SK-N-SH (cell line): ENCODE measurements at regions not wholly inside any gene's neighbourhood (a gene's known extent, or its start where the extent isn't known, plus 50 kb on each side); places are given as distances from the start of the nearest gene placed in this dataset.

Experiments
- CTCF ChIA-PET: fragments of 300-600, 350-600 bp; formaldehyde crosslinking; extraction: SDS; loops from one replicate; lab custom pipeline; 2021; lab: Yijun Ruan, JAX
- POLR2A ChIA-PET: fragments of 350-600 bp; sonication (Branson Sonifier 250); formaldehyde crosslinking; extraction: SDS; loops from one replicate; lab custom pipeline; 2020; ENCODE audit warnings: antibody characterized with exemption, inconsistent platforms; lab: Yijun Ruan, JAX
- DNase-seq: peaks from one replicate; pipeline ENCODE4 v3.0.0; 2012
- H2AFZ ChIP-seq: fragments of 200-600 bp; sonication (generic); 2 replicates; pipeline ENCODE4 v1.8.1; 2016; ENCODE audit warnings: antibody characterized with exemption, mild to moderate bottlenecking, low read depth
- H3F3A ChIP-seq: fragments of 200-600 bp; sonication (generic); replicated peaks from 2 replicates; pipeline ENCODE3; 2016; ENCODE audit warnings: antibody characterized with exemption, mild to moderate bottlenecking; ENCODE audit not compliant: insufficient read depth
- H3K27ac ChIP-seq, 2 experiments: fragments of 200-500 bp in 1 of 2; fragments of 200-600 bp in 1 of 2; sonication (Bioruptor generic) in 1 of 2; sonication (generic), shearing (Covaris generic) in 1 of 2; 2 replicates each; pipeline versions ENCODE4 v1.5.1 to v1.6.1; 2014 to 2016; ENCODE audit warnings: low read depth in 2 of 2, inconsistent platforms in 1 of 2, low read length in 1 of 2, mild to moderate bottlenecking in 1 of 2, mixed read lengths in 1 of 2
- H3K27me3 ChIP-seq: fragments of 200-600 bp; sonication (generic), shearing (Covaris generic); 2 replicates; pipeline ENCODE4 v1.6.1; 2016; ENCODE audit warnings: mixed run types; ENCODE audit not compliant: insufficient read depth
- H3K36me3 ChIP-seq, 2 experiments: fragments of 200-500 bp in 1 of 2; fragments of 200-600 bp in 1 of 2; sonication (Bioruptor generic) in 1 of 2; sonication (generic) in 1 of 2; replicated peaks in 1 of 2; 2 replicates each; pipeline versions ENCODE3 to v1.5.1; 2014 to 2016; ENCODE audit warnings: low read length in 1 of 2, mild to moderate bottlenecking in 1 of 2; ENCODE audit not compliant: insufficient read depth in 2 of 2, control insufficient read depth in 1 of 2
- H3K4me1 ChIP-seq, 2 experiments: fragments of 200-500 bp in 1 of 2; fragments of 200-600 bp in 1 of 2; sonication (Bioruptor generic) in 1 of 2; sonication (generic), shearing (Covaris generic) in 1 of 2; 2 replicates each; pipeline versions ENCODE4 v1.5.1 to v1.6.1; 2014 to 2016; ENCODE audit warnings: low read depth in 1 of 2, low read length in 1 of 2, mixed run types in 1 of 2; ENCODE audit not compliant: insufficient read depth in 2 of 2, control insufficient read depth in 1 of 2
- H3K4me2 ChIP-seq: fragments of 200-600 bp; sonication (generic), shearing (Covaris generic); 2 replicates; pipeline ENCODE4 v1.6.1; 2017; ENCODE audit warnings: mixed run types
- H3K4me3 ChIP-seq, 2 experiments: fragments of 200-500 bp in 1 of 2; fragments of 200-600 bp in 1 of 2; sonication (Bioruptor generic) in 1 of 2; sonication (generic), shearing (Covaris generic) in 1 of 2; 2 replicates each; pipeline versions ENCODE4 v1.5.1 to v1.8.1; 2014 to 2016; ENCODE audit warnings: low read depth in 2 of 2, inconsistent platforms in 1 of 2, low read length in 1 of 2, mild to moderate bottlenecking in 1 of 2, mixed read lengths in 1 of 2, moderate library complexity in 1 of 2
- H3K79me2 ChIP-seq: fragments of 200-600 bp; sonication (generic); 2 replicates; pipeline ENCODE4 v1.8.1; 2017; ENCODE audit warnings: mild to moderate bottlenecking; ENCODE audit not compliant: insufficient read depth
- H3K9ac ChIP-seq: fragments of 200-600 bp; sonication (generic); 2 replicates; pipeline ENCODE4 v1.6.1; 2017; ENCODE audit warnings: mixed run types
- H3K9me2 ChIP-seq: fragments of 200-600 bp; sonication (generic); 2 replicates; pipeline ENCODE4 v1.6.1; 2017; ENCODE audit warnings: mixed run types
- H3K9me3 ChIP-seq: fragments of 200-600 bp; sonication (generic); 2 replicates; pipeline ENCODE4 v1.6.1; 2017; ENCODE audit warnings: mixed run types, mild to moderate bottlenecking, moderate library complexity
- H4K20me1 ChIP-seq: fragments of 200-600 bp; sonication (generic); 2 replicates; pipeline ENCODE4 v1.6.1; 2017; ENCODE audit warnings: mild to moderate bottlenecking, mixed run types; ENCODE audit not compliant: insufficient read depth
- FOSL2 ChIP-seq: IDR thresholded peaks from 2 replicates; pipeline ENCODE4 v1.4.0; 2012; ENCODE audit warnings: low read depth, mild to moderate bottlenecking, moderate library complexity, borderline replicate concordance
- POLR2AphosphoS5 ChIP-seq: IDR thresholded peaks from 2 replicates; pipeline ENCODE4 v1.6.1; 2012; ENCODE audit warnings: low read depth, low read length
- WGBS: methylation state at CpG from one replicate; pipeline ENCODE4 v1.1.6; 2017; ENCODE audit warnings: low lambda C conversion rate; 5-methylcytosine and 5-hydroxymethylcytosine counted together
- TF ChIP-seq, protein P1 (sequence below): IDR thresholded peaks from 2 replicates; pipeline ENCODE4 v1.6.1; 2012; ENCODE audit warnings: mild to moderate bottlenecking, low read depth, low read length, moderate library complexity
- TF ChIP-seq, protein P2 (sequence below): IDR thresholded peaks from 2 replicates; pipeline ENCODE4 v1.4.0; 2012; ENCODE audit warnings: low read depth, borderline replicate concordance
- TF ChIP-seq, protein P3 (sequence below): fragments of 150-350 bp; IDR thresholded peaks from 2 replicates; pipeline ENCODE4 v1.6.1; 2017; ENCODE audit warnings: antibody characterized with exemption, low read length, low read depth, borderline replicate concordance
- TF ChIP-seq, protein P4 (sequence below): fragments of 150-350 bp; IDR thresholded peaks from 2 replicates; pipeline ENCODE4 v1.6.1; 2016; ENCODE audit warnings: mild to moderate bottlenecking, low read depth, low read length

DNA sequence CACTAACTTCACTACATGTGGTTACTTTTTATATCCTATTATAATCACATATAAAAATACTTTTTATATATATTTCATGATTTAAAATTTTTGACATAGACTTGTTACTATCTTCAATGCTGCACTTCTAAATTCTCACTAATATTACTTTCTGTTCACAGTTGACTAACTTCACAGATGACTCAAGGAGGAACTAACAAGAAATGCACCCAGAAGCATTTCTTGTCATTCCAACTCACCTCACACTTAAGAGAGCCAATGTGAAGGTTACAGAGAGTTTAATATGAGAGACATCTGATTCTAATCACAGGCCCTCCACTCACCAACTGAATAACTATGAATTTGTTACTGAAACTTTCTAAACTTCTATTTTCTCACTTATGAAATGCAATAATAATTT is 399.8 kb upstream of the SLC8A1 start (continued):
- TF ChIP-seq, protein P1, sequence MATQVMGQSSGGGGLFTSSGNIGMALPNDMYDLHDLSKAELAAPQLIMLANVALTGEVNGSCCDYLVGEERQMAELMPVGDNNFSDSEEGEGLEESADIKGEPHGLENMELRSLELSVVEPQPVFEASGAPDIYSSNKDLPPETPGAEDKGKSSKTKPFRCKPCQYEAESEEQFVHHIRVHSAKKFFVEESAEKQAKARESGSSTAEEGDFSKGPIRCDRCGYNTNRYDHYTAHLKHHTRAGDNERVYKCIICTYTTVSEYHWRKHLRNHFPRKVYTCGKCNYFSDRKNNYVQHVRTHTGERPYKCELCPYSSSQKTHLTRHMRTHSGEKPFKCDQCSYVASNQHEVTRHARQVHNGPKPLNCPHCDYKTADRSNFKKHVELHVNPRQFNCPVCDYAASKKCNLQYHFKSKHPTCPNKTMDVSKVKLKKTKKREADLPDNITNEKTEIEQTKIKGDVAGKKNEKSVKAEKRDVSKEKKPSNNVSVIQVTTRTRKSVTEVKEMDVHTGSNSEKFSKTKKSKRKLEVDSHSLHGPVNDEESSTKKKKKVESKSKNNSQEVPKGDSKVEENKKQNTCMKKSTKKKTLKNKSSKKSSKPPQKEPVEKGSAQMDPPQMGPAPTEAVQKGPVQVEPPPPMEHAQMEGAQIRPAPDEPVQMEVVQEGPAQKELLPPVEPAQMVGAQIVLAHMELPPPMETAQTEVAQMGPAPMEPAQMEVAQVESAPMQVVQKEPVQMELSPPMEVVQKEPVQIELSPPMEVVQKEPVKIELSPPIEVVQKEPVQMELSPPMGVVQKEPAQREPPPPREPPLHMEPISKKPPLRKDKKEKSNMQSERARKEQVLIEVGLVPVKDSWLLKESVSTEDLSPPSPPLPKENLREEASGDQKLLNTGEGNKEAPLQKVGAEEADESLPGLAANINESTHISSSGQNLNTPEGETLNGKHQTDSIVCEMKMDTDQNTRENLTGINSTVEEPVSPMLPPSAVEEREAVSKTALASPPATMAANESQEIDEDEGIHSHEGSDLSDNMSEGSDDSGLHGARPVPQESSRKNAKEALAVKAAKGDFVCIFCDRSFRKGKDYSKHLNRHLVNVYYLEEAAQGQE, result no peak

DNA sequence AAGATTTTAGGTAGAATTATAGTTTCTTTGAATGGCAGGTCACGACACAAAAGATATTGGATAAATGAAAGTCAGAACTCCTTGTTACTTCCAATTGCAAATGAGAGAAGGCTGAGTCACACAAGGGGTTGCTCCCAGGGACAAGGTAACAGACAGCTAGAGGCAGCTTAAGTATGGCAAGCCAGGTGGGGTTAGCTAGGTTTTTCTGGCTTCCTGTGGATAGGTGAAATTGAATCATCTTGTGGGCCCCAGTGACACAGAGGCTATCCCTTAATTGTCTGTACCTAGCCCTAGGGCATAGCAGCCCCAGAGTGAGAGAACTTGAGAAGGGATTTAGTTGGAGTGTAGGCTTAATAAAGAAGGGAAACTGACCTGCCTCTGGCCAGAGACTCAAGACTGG is 407.7 kb upstream of the SLC8A1 start:
- DNase-seq, result no peak
- Histone ChIP-seq H3K36me3 (no peaks in the 10 kb centered on the region), H3K9me3 (no peaks in the 10 kb centered on the region), H3K27ac (no peak overlapping the region), H3K4me1 (no peaks in the 10 kb centered on the region), H3K4me2 (no peak overlapping the region), H3K9ac (no peak overlapping the region), H3K9me2 (no peaks in the 10 kb centered on the region), H3F3A (no peaks in the 10 kb centered on the region), H2AFZ (no peak overlapping the region), H4K20me1 (no peaks in the 10 kb centered on the region), H3K27me3 (no peaks in the 10 kb centered on the region), H3K79me2 (no peaks in the 10 kb centered on the region), H3K4me3 (no peak overlapping the region)
- POLR2A ChIA-PET, result no interaction called here
- TF ChIP-seq, protein P2, sequence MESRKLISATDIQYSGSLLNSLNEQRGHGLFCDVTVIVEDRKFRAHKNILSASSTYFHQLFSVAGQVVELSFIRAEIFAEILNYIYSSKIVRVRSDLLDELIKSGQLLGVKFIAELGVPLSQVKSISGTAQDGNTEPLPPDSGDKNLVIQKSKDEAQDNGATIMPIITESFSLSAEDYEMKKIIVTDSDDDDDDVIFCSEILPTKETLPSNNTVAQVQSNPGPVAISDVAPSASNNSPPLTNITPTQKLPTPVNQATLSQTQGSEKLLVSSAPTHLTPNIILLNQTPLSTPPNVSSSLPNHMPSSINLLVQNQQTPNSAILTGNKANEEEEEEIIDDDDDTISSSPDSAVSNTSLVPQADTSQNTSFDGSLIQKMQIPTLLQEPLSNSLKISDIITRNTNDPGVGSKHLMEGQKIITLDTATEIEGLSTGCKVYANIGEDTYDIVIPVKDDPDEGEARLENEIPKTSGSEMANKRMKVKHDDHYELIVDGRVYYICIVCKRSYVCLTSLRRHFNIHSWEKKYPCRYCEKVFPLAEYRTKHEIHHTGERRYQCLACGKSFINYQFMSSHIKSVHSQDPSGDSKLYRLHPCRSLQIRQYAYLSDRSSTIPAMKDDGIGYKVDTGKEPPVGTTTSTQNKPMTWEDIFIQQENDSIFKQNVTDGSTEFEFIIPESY, result no peak
- TF ChIP-seq, protein P3, sequence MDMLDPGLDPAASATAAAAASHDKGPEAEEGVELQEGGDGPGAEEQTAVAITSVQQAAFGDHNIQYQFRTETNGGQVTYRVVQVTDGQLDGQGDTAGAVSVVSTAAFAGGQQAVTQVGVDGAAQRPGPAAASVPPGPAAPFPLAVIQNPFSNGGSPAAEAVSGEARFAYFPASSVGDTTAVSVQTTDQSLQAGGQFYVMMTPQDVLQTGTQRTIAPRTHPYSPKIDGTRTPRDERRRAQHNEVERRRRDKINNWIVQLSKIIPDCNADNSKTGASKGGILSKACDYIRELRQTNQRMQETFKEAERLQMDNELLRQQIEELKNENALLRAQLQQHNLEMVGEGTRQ, result no peak
- no peak for TF ChIP-seq FOSL2
- no peak for TF ChIP-seq POLR2AphosphoS5
- TF ChIP-seq, protein P4, sequence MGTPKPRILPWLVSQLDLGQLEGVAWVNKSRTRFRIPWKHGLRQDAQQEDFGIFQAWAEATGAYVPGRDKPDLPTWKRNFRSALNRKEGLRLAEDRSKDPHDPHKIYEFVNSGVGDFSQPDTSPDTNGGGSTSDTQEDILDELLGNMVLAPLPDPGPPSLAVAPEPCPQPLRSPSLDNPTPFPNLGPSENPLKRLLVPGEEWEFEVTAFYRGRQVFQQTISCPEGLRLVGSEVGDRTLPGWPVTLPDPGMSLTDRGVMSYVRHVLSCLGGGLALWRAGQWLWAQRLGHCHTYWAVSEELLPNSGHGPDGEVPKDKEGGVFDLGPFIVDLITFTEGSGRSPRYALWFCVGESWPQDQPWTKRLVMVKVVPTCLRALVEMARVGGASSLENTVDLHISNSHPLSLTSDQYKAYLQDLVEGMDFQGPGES, result no peak
- 15% methylated on average over 1 of the region's 1 CpG for WGBS
- CTCF ChIA-PET, result interaction anchor here (1.0 to 1.7 kb wide), 3 partner anchors 9 to 839 kb away, joined by 3 to 6 read pairs (median 4); no protein-coding TSS in a partner anchor
